CD4-positive, alpha-beta T cell treated with Interleukin-15 for 1 hour (primary cell): ENCODE measurements at regions not wholly inside any gene's neighbourhood (a gene's known extent, or its start where the extent isn't known, plus 50 kb on each side); places are given as distances from the start of the nearest gene placed in this dataset.
"Not testable (repeated sequence)": the region's sequence is repeated elsewhere in the genome, so short reads cannot be mapped to it uniquely, and the experiment has no call there.

Source experiments
- DNase-seq: peaks from one replicate; pipeline ENCODE4 v3.0.0-alpha.2; 2020

DNA sequence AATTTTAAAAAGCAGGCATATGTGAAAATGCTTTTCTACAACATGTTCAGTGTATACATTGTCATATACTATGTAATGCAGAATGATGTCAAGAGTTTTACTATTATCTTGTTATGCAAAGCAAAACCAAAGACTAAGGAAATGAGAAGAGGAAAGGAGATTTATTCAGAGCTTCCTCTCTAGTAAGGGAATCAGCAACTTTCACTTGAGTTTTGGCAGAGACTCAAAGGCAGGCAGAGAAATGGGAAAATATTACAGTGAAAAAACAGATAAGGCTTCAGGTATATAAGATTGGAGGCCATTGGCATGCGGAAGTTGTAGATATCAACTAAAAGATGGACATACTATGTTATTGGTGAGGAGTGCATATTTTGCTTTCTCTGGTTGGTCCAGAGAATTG is 512.0 kb upstream of the PCDH20 start:
- DNase-seq, result no peak

DNA sequence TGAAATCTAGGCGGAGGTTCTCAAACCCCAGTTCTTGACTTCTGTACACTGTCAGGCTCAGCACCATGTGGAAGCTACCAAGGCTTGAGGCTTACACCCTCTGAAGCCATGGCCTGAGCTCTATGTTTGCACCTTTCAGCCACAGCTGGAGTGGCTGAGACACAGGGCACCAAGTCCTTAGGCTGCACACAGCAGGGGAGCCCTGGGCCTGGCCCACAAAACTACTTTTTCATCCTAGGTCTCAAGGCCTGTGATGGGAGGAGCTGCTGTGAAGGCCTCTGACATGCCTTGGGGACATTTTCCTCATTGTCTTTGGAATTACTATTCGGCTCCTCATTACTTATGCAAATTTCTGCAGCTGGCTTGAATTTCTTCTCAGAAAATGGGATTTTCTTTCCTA is 503.2 kb upstream of the PCDH20 start:
- no peak for DNase-seq

DNA sequence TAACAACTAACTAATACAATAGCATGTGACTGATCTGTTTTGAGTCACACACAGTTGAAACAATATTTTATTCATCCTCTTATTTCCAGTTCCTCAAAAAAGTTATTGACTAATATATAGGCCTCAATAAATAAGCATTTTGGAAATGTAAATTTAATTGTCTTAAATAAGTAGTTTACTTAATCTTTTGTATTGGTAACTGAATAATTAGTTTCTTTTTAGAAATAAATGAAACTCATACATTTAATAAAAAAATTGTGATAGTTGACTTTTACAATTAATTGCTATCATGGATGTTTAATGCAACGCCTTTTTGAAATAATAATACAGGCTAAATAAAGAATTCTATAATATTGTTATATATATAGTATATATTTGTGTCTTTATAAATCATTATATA is 500.8 kb upstream of the PCDH20 start:
- DNase-seq, result no peak

DNA sequence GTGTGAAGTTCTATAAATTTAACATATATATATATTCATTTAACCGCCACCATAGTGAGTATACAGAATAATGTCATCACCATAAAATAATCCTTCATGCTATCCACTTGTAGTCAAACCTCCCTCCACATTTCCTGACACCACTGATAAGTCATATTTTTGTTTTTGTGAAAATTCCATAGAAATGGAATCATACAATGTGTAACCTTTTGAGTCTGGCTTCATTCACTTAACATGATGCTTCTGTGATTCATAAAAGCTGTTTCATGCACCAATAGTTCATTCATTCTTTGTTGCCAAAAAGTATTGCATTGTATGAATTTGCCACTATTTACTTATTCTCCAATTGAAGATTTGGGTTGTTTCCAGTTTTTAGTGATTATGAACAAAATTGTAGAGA is 497.5 kb upstream of the PCDH20 start:
- no peak for DNase-seq

DNA sequence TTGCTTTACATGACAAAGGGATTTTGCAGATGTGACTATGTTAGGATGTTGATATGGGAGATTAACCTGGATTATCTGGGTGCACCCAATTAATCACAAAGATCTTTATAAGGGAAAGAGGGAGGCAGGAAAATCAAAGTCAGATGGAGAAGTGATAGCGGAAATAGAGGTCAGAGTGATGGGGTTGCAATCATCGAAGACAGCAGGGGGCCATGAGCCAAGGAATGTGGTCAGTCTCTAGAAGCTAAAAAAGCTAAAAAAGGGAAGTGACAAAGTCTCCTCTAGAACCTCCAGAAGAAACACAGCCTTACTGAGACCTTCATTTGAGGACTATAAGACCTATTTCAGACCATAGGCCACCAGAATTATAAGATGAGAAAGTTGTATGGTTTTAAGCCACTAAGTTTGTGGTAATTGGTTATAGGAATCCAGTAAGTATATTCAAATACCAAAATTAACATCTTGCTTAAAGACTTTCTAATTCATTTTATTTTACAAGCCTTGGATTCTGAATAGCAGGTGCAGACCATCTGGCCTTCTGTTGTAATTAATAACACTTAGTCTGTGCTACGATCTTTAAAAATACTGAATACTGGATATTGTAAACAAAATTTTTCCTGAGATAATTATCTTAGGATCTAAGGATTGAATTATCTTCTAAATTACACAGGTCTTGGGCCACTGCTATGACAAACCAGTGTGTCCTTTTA is 493.4 kb upstream of the PCDH20 start:
- no peak for DNase-seq

DNA sequence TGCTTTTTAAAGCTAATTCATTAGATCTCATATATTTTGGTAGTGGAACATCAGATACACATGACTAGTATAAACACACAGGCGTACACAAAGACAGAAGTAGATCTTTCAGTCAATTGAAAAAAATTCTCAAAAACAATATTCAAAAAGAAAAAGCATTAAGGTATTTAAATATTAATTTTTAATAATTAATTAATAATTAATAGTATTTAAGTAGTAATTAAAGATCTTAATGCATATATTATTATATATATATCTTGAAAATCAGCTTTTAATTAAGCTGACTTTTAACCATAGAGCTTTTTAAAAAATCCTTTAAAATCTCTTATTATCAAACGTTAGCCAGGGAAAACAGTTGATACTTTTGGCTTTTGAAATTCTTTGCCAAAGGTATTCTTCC is 489.4 kb upstream of the PCDH20 start:
- no peak for DNase-seq

DNA sequence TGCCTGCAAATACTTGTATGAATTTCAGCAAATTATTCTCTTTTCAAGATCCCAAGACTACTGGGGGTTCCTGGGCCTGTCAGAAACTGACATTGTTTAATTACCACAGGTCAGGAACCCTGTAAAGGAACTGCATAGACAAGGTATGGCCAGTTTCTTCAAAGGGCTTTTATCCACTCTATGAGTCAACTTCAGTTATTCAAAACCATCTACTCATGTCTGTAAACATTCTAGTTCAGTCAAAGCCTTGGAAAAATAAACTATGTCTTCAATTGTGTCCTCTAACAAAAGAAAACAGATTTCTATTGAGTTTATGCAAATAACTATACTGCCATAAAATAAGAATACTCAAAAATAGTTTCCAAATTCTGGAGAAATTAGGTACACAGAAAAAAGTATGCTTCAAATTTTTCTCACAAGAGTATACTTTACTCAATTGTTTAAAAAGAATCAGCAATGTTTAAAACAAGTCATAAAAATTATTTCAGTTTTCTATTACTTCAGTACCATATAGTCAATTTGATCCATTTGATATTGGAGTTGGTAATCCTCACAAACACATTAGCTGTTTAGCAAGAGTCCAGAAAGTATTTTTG is 486.4 kb upstream of the PCDH20 start:
- DNase-seq, result no peak

DNA sequence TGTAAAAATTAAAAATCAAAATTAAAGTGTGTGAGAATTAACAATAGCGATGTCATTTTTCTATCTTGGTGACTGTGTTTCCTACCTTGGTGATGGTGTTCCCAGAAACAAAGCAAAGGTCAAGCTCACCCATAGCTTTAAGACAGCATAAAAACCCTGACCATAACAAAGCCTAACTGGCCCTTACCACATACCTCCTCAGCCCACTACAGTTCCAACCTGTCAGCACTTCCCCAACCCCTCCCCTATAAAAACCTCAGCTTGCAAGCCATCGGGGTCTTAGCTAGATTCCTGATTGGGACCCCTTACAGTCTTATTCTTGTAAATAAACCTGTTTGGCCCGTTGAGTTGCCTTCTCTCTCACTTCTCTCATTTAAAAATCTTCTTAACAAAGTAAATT is 484.4 kb upstream of the PCDH20 start:
- DNase-seq, result no peak

DNA sequence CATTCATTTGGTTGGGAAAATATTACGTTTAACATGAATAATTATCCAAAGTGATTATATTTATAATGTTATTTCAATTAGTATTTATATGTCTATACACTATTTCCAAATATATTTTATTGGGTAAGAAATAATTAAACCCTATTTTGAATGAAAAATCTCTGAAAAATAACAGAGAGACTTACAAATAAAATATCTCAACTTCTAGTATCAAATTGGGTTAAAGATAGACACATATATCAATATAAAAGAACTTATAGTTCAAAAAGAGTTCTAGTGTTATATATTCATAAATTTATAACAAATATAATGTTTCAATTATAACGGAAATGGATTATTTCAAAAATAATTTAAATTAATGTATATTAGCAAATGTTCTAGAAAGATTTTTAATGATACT is 482.6 kb upstream of the PCDH20 start:
- no peak for DNase-seq

DNA sequence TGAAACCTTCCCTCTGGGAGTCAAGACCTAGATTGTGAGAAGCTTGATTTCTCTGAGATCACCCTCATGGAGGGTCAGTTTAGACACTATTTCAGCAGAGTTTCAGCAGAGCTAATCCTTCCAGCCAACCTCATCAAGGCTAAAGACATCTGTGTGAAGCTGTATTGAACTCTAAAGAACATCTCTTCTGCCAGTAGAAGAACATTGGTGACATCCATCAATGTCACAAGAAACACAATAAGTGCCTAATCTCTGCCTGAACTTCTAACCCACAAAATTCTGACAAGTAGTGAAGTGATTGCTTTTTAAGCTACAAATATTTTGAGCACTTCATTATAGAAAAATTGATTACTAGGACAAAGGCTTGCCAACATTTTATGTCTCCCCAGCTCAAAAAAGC is 475.8 kb upstream of the PCDH20 start:
- no peak for DNase-seq

DNA sequence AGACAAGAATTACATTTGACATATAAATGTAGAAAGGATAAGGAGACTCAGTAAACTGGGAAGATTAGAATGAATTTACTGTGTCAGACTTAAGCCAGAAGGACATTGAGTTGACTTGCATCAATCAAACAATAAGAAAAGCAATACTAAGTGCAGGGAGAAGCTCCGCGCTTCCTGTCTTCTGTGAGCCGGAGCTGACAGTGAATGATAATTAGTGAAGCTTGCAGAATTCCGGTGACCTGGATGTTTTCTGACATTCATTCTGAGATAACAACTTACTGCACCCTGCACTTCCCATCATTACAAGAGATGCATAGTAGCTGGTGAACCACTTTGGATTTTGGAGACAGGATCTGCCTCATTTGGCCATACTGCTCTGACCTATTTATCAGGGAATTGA is 469.2 kb upstream of the PCDH20 start:
- DNase-seq, result no peak

DNA sequence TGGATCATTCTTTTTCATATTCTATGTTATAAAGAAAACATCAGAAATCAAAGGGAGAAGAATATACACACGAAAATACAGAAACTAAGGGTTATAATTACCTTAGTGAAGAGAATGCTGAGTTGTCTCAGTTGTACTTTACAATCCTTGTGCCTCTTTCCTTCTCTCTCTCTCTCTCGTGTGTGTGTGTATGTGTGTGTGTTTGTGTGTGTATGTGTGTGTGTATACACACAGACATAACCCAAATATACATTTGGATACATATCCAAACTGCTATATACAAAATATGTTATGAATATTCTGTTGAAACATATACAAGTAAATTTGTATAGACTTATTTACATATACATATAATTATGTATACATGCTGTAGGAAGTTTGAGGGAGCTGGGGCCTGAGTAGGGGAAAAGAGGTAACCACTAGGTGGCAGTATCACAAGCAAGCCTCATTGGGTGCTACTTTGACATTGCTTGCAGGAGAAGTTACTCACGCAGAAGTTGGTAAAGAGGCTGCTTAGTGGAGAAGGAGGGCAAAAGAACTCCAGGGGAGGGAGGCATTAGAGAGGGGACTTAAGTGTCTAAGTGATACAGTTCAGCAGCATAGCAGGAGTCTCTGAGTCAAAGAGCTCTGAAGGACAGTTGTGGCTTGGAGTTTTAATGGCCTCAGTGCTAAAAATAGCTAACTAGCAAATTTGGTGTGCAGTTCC is 465.1 kb upstream of the PCDH20 start:
- no peak for DNase-seq

DNA sequence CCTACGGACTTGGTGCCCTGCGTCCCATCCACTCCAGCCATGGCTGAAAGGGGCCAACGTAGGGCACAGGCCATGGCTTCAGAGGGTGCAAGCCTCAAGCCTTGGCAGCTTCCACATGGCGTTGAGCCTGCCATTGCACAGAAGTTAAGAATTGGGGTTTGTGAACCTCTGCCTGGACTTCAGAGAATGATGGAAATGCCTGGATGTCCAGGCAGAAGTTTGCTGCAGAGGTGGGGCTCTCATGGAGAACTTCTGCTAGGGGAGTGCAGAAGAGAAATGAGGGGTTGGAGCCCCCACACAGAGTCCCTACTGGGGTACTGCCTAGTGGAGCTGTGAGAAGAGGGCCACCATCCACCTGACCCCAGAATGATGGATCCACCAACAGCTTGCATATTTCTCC is 462.9 kb upstream of the PCDH20 start:
- not testable (repeated sequence) for DNase-seq

DNA sequence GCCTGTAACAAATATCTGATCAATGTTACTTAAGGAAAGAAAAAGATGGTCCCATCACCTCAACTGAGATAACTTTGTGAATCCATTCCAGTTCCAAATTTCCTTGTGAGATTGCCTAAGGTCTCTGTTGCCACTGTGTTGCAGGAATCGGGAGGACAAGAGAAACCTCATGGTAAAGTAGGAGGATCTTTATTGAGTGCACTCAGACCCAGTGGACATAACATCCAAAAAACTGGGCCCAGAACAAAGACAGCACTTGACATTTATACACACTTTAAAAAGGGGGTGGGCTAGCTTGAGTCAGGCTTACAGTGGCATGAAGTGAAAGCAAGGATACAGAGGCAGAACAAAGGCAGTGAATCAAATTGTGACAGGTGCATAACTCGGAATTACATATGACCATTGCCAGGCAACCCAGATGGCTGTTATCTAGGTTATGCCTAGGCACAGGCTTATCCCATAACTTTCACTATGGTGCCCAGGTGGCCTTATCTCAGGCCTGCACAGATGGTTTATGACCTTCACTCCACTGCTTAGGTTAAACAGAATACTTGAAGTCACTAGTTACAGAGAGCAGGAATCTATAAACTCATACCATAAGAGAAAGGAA is 459.4 kb upstream of the PCDH20 start:
- DNase-seq, result no peak

DNA sequence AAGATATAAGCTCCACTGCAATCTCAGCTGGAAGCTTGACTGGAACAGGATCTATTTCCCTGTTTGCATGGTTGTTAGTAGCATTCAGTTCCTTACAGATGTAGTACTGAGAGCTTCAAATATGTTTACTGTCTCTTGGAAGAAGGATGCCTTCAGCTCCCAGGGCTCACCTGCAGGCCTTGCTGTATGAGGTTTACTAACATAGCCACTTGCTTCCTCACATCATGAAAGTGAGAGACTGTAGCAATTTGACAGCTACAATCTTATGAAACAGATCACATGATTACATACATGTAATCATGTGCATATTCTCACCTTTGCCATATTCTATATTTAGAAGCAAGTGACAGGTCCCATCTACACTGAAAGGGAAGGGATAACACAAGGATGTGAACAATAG is 458.1 kb upstream of the PCDH20 start:
- no peak for DNase-seq

DNA sequence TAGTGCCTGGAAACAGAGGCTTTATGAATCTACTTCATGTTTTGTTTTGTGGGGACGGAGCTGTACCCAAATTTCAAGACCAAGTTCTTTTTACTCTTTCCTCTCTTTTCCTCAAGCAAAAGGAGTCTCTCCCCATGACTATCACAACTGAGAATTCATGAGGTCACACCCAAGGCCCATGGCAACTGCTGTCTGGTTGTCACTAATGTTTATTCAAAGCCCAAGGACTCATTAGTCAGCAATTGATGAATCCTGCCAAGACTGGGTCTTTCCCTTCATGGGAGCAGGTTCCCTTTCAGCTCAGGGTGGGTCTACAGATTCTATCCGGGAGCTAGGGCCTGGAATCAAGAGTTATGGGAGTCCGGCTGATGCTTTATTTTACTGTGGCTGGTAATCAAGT is 441.5 kb upstream of the PCDH20 start:
- DNase-seq, result no peak

DNA sequence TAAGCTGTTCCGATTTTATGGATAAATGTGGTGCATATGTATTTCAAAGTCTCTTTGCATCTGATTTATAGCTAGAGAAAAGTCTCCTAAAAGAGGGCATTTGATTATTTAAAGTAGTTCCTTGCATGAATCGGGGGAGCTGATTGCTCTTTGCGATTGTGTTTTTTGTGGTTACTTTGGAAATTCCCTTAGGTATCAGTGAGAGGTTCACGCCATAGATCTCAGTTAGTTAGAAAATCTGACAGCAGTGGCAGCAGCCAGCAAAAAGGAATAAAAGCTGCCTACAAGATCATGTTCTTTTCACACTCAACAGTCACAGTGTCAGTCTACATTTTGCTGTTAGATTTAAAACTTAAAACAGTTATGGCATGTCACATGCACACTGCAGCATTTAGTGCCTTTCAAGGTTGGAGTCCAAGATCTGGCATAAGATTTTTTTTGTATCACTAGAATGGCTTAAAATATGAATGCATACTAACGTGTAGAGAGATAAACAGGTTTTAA is 436.5 kb upstream of the PCDH20 start:
- no peak for DNase-seq

DNA sequence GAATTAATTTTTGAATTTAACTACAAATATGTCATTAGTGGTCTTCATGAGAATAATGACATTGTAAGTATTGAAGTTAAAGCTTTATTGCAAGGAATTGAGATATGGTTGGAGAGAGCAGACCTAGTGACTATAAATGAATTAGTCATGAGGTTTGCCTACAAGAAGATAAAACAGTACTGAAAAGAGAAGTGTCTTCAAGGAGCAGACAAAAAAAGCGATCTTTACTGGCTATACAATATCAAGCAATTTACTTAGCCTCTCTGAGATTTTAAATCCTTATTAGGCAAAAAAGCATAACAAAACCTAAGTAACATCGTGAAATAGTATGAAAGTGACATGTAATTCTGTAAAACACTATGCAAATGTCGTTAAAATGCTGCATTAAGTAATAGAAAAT is 435.1 kb upstream of the PCDH20 start:
- no peak for DNase-seq

DNA sequence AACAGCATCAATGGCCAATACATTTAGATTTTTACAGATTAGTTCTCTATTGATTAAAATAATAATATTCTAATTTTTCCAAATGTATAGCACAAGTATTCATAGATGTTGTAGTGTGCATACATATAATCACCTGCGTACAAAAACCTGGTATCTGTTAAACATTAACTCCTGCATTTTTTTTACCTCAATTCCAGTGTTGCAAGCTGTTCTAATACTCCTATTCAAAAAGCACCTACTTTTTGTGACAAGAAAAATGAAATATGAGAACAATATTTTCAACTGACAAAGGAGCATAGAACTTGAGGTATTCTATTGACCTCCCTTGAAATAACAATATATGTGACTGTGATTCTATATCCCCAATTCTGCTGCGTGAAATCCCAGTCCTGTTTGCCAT is 422.9 kb upstream of the PCDH20 start:
- no peak for DNase-seq

DNA sequence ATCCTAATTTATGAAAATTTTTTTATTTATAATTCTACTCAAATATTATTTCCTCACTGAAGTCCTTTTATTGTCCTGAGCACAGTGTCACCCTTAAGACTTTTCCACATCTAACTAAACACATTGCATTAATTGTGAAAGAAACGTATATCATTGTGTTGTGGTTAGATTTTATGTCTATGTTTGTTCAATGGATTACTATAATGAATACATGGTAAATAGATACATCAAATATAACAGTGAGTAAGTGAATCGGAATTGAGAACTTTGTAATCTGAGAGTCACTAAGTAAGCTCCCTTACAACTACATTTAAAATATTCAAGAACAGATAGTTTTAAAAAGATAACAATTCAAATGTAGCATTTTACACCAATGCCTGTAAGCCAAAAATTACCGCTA is 417.6 kb upstream of the PCDH20 start:
- no peak for DNase-seq

DNA sequence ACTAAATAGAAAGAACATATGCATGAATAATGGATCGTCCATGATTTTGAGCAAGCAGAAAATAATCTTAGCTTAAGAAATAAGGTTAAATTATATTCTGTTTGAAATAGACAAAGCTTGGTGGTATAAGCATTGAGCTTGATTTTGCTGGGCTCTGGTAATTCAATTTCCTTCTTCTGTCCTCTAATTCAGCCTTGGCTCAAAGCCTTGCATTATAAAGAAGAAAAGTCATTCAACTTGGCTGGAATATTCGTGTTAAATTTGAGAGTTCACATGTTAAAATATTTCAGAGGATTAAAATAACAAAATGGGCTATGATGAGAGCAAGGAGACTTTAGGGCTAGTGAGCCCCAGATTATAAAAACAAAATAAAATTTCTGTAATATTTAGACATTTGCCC is 415.4 kb upstream of the PCDH20 start:
- DNase-seq, result no peak

DNA sequence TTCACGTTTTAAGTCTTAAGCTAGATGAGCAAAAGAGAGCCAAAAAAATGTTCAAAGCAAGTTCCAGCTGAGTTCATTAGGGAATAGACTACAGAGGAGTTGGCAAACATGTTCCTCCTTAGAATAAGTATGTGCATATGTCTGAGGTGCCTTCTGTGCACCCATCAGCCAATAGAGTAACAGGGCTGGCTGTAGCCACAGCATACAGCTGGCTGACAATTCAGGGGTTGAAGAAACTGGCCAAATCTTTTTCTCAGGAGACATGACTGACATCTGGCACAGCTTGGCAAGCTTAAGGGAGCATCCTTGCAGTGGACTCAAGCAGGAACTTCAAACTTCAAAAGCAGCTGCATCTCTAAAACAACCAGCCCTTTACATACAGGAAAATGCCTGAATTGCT is 414.8 kb upstream of the PCDH20 start:
- DNase-seq, result no peak

DNA sequence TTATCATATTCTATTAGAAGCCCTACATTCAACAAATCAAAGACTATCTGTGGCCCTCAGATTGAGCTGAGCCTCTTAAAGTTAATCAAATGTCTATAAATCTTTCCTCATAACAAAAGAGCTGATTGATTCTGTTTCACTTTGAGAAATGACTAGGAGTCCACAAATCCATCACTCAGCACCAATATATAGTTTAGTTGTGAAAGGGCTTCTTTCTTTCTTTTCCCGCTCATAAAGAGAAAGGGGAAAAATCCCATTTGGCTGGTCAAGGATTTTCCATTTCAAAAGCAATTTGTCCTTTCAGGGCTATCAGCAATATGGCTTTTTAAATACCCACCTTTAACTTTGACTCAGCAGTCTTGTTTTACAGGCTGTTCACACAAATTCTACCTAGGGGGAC is 408.5 kb upstream of the PCDH20 start:
- no peak for DNase-seq

DNA sequence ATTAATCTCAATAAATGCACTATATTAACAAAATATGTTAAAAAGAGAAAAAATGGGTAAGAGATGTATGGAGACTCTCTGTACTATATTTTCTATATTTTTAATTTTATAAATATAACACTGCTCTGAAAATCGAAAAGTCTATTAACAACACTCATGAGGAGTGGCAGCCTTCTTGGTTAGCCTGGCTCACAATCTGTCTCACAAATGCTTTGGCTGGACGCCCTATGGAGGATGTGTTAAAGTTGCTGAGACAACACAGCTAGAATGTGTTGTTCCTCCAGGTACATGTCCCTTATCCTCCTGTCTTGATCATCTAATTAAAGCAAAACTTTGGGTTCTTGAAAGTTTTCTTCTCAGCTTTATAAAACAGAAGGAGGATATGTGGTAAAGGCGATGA is 396.6 kb upstream of the PCDH20 start:
- no peak for DNase-seq
